T-helper 2 cell treated with Interferon-gamma antibody and Interleukin-4, amounts not matched to agents 5 μg/mL and 100 μg/mL, for 36 hours (primary cell): ENCODE measurements at regions not wholly inside any gene's neighbourhood (a gene's known extent, or its start where the extent isn't known, plus 50 kb on each side); places are given as distances from the start of the nearest gene placed in this dataset.

Source experiments
- DNase-seq: peaks from one replicate; pipeline ENCODE4 v3.0.0; 2021; ENCODE audit warnings: low spot score
- H3K27ac Mint-ChIP-seq: one replicate; pipeline ENCODE4 v1.8.0; 2021; ENCODE audit warnings: mild to moderate bottlenecking, mixed read lengths
- H3K27me3 Mint-ChIP-seq: one replicate; pipeline ENCODE4 v1.8.0; 2021; ENCODE audit warnings: low read depth, mixed read lengths
- H3K36me3 Mint-ChIP-seq: one replicate; pipeline ENCODE4 v1.8.0; 2021; ENCODE audit warnings: low read depth, mixed read lengths
- H3K4me1 Mint-ChIP-seq: one replicate; pipeline ENCODE4 v1.8.0; 2021; ENCODE audit warnings: low read depth, mixed read lengths
- H3K4me3 Mint-ChIP-seq: one replicate; pipeline ENCODE4 v1.8.0; 2022; ENCODE audit warnings: mild to moderate bottlenecking, moderate library complexity, mixed read lengths
- H3K9me3 Mint-ChIP-seq: one replicate; pipeline ENCODE4 v1.8.0; 2021; ENCODE audit warnings: mixed read lengths

DNA sequence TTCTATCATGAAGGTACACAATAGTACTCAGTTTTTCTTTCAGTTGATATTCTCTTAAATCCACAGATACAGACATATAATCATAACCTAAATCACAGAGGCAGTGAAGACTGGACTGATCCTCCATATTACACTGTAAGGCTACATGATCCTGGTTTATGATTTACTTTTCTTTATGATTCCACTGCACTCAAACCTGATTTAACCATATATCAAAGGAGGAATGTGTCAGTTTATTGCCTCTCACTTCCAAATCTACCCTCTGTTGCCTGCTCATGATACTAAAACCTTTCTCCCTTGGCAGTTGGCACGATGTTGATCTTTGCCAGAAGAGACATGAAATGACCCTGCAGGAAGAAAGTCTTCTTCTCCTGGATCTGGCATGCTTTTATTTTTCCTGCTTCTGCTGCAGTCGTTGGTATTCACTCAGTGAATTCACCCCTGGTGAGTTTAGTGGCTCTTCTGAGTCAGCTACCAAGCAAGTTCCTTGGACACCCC lies 426.4 kb downstream of the MBD2 start:
- Mint-ChIP-seq H3K36me3 (no peaks in the 10 kb centered on the region), H3K9me3 (peaks cover 2% of the 10 kb centered on the region), H3K4me3 (no peak overlapping the region), H3K4me1 (no peaks in the 10 kb centered on the region), H3K27ac (no peak overlapping the region), H3K27me3 (no peaks in the 10 kb centered on the region)
- no peak for DNase-seq

DNA sequence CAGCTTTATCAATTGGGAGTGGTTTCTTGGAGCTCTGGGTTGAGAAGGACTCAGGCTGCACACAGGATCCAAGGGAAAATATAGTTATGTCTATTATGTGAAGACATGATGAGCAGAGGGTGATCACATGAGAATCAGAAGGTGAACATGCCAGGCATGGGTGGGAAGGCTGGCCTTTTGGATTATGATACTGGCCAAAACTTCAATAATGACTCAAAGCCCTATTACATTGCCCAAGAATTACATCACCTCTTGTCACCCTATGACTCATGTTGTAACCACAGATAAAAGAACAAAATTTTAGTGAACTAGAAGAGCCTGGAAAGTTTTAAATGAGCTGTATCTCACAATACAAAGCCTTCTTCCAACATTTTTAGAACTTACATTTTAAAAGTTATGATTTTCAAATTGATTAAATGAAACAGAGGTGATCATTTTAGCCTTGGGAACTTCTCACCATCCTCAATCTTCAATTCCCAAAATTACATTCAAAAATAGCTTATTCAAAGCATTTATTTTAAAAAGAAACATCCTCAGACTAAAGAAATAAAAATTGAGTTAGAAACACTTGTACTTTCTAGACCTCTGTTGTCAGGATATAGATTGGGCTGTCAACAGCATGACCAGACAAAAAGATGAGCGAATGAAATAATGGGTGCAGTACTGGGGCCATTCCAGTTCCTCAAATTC lies 428.3 kb downstream of the MBD2 start:
- DNase-seq: no peak
- no peak overlapping the region for H3K27ac Mint-ChIP-seq
- peaks cover 2% of the 10 kb centered on the region for H3K9me3 Mint-ChIP-seq
- H3K27me3 Mint-ChIP-seq: no peaks in the 10 kb centered on the region
- no peaks in the 10 kb centered on the region for H3K36me3 Mint-ChIP-seq
- no peaks in the 10 kb centered on the region for H3K4me1 Mint-ChIP-seq
- H3K4me3 Mint-ChIP-seq: no peak overlapping the region

DNA sequence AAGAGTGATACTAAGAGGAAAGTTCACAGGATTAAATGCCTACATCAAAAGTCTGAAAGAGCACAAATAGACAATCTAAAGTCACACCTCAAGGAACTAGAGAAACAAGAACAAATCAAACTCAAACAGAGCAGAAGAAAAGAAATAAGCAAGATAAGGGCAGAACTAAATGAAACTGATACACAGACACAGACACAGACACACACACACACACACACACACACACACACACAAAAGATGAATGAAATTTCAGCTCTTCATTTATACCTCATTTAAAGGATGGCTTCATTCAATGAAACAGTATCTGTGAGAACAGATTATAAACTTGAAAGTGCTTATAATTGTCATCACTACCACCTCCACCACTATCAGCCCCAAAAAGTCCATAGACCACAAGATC lies 428.9 kb downstream of the MBD2 start:
- Mint-ChIP-seq H3K36me3 (no peaks in the 10 kb centered on the region), H3K4me3 (no peak overlapping the region), H3K4me1 (no peaks in the 10 kb centered on the region), H3K27me3 (no peaks in the 10 kb centered on the region), H3K9me3 (peaks cover 2% of the 10 kb centered on the region), H3K27ac (no peak overlapping the region)
- DNase-seq: no peak

DNA sequence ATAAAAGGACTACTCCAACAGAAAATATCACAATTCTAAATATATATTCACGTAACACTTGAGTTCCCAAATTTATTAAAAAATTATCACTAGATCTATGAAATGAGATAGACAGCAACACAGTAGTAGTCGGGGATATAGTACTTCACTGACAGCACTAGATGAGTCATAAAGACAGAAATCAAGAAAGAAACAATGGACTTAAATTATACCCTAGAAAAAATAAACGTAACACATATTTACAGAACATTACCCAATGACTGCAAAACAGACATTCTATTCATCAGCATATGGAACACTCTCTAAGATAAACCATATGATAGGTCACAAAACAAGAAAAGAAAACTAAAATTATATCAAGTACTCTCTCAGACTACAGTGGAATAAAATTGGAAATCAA lies 429.4 kb downstream of the MBD2 start:
- no peaks in the 10 kb centered on the region for H3K27me3 Mint-ChIP-seq
- no peak overlapping the region for H3K4me3 Mint-ChIP-seq
- no peak overlapping the region for H3K27ac Mint-ChIP-seq
- H3K36me3 Mint-ChIP-seq: no peaks in the 10 kb centered on the region
- H3K9me3 Mint-ChIP-seq: peaks cover 2% of the 10 kb centered on the region
- no peak for DNase-seq
- no peaks in the 10 kb centered on the region for H3K4me1 Mint-ChIP-seq

DNA sequence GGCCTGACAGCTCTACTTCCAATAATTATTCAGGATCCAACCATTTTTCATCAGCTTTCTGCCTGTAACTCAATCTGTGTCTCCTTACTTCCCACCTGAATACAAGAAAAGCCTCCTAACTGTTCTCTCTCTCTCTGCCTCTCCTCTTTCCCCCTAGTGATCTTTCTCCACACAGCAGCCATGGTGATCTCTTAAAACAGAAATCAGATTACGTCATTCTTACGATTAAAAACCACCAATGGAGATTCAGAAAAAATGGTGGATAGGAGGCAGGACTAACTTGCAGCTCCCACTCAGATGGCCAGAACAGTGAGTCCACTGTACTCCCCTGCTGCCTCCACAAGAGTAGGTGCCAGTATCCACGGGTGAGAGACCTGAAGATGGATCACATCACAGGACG lies 431.7 kb downstream of the MBD2 start:
- Mint-ChIP-seq H3K4me3 (no peak overlapping the region), H3K4me1 (no peaks in the 10 kb centered on the region), H3K9me3 (no peaks in the 10 kb centered on the region), H3K27ac (no peak overlapping the region), H3K36me3 (no peaks in the 10 kb centered on the region), H3K27me3 (no peaks in the 10 kb centered on the region)
- DNase-seq: no peak

DNA sequence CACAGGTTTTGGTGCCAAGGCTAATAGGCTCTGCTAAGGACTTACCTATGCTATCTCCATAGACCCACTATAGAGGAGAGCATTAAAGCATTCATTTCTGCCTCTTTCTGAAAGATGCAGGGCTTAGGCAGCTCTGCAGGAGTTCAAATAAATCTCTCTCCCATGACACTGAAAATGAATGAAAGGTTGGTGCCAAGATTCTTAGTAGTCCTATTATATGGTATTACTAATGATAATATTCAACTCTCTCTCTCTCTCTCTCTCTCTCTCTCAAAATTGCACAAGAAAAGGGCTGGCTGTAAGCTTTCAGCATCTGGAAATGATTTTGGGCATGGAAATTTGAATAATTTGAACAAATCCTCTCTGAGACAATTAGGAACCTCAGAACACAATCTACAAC lies 433.7 kb downstream of the MBD2 start:
- H3K4me1 Mint-ChIP-seq: no peaks in the 10 kb centered on the region
- H3K27ac Mint-ChIP-seq: no peak overlapping the region
- H3K4me3 Mint-ChIP-seq: no peak overlapping the region
- DNase-seq: no peak
- no peaks in the 10 kb centered on the region for H3K9me3 Mint-ChIP-seq
- no peaks in the 10 kb centered on the region for H3K27me3 Mint-ChIP-seq
- no peaks in the 10 kb centered on the region for H3K36me3 Mint-ChIP-seq

DNA sequence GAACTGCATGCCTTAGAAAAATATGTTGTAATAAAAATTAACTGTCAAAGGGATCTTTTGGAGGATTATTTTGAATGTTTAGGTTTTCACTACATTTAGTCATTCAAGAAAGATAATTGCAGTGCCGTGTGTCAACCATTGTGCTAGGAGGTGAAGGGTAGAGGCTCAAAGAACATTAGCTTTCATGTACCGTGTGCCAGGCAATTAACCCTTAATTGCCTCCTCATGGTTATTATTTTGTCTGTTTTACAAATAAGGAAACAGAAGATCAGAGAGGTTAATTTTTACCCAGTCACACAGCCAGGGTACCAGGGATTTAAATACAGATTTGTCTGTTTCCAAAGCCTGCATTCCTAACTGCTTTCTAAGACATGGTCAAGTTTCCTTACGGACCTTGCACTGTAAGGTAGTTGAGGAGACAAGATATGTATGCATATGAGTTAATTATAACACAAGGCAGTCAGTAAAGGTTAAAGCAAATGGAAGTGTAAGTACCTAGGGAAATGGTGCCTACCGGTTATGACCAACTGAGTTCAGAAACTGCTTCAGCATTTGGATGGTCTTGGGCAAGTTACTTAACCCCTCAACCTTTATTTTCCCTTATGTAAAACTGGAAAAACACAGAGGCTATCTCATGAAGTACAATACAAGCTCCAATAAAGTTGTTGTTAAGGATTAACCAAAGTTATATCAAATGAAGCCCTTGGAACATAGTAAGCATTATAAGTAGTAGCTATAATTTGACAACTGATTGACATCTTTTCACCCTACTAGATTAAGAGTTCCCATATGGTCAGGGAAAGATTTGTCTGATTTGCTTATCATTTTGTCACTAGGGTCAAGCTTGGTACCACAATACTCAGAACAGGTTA lies 434.9 kb downstream of the MBD2 start:
- Mint-ChIP-seq H3K27ac (no peak overlapping the region), H3K4me3 (no peak overlapping the region), H3K27me3 (no peaks in the 10 kb centered on the region), H3K9me3 (peaks cover 4% of the 10 kb centered on the region), H3K4me1 (no peaks in the 10 kb centered on the region), H3K36me3 (no peaks in the 10 kb centered on the region)
- no peak for DNase-seq

DNA sequence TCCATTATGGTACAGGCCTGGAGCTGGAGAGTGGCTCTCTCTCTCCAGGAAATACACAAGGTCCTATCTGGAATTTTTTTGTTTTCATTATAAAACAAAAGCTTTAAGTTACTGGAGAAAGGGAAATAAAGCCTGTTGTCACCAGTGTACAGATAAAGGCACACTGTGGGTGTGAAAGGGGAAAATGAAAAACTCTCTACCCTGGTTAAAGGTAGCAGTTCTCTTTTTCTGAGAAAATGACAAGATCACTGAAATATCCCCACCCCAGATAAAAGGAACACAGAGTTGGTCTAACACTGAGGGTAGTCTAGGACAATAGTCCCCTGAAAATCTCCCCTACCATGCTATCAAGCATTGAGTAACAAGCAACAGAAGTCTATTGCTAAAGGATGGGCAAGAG lies 438.7 kb downstream of the MBD2 start:
- Mint-ChIP-seq H3K9me3 (peaks cover 10% of the 10 kb centered on the region), H3K27me3 (no peaks in the 10 kb centered on the region), H3K27ac (no peak overlapping the region), H3K4me1 (no peaks in the 10 kb centered on the region), H3K4me3 (no peak overlapping the region), H3K36me3 (no peaks in the 10 kb centered on the region)
- DNase-seq: no peak

DNA sequence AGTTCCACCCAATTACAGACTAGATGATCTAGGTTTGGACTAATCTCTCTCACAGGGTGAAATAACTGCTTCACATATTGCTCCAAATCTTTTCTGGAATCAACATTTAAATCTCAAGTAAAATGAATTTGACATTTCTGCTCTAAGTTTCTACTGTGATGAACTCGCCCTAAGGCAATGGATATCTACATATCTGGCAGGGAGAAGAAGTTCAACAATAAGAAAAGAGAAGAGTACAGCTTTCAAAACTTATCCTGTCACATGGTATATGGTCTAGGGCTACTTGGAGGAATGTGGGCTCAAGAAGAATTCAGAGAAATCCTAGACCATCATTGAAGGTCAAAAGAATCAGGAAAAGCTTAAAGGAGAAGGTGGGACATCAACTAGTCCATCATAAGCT lies 440.2 kb downstream of the MBD2 start:
- Mint-ChIP-seq H3K9me3 (peaks cover 15% of the 10 kb centered on the region), H3K4me3 (no peak overlapping the region), H3K27me3 (no peaks in the 10 kb centered on the region), H3K4me1 (no peaks in the 10 kb centered on the region), H3K27ac (no peak overlapping the region), H3K36me3 (no peaks in the 10 kb centered on the region)
- no peak for DNase-seq

DNA sequence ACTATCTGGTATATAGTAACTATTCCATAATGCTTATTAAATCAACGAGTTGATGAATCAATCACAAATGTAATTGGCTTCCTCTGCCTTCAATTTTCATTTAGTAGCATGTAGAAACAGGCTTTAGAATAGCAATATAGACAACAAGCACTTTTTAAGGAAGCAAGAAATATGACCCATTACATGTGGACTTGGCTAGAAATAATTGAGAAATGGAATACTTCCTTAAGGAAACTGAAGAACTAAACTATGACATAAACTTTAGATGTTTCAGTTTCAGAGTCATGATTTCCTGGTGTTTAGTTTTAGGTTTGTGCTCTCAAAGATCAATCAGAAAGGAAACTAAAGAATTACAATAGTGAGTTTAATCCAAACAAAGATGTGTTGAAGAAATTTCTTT lies 443.8 kb downstream of the MBD2 start:
- H3K9me3 Mint-ChIP-seq: peaks cover 20% of the 10 kb centered on the region
- H3K27ac Mint-ChIP-seq: no peak overlapping the region
- H3K27me3 Mint-ChIP-seq: no peaks in the 10 kb centered on the region
- H3K4me3 Mint-ChIP-seq: no peak overlapping the region
- no peaks in the 10 kb centered on the region for H3K4me1 Mint-ChIP-seq
- H3K36me3 Mint-ChIP-seq: no peaks in the 10 kb centered on the region
- no peak for DNase-seq

DNA sequence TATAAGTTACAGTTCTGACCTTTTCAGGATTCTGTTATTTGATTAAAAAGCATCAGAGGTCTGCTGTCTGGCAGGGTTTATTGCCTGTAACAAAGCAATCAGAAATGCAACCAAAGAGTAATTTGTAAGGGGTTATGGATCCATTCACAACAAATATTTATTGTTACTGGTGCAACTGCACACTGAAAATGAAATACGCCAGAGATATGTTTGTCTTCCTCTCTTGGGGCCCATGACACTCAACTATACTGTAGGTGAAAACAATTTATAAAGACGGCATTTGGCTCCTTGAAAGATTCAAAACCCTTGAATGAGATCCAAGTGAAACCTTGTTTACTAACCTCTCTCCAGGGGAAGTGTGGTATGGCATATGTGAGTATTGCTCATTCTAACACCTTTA lies 452.2 kb downstream of the MBD2 start:
- Mint-ChIP-seq H3K9me3 (peaks cover 12% of the 10 kb centered on the region), H3K4me1 (no peaks in the 10 kb centered on the region), H3K4me3 (no peak overlapping the region), H3K27me3 (no peaks in the 10 kb centered on the region), H3K36me3 (no peaks in the 10 kb centered on the region), H3K27ac (no peak overlapping the region)
- no peak for DNase-seq

DNA sequence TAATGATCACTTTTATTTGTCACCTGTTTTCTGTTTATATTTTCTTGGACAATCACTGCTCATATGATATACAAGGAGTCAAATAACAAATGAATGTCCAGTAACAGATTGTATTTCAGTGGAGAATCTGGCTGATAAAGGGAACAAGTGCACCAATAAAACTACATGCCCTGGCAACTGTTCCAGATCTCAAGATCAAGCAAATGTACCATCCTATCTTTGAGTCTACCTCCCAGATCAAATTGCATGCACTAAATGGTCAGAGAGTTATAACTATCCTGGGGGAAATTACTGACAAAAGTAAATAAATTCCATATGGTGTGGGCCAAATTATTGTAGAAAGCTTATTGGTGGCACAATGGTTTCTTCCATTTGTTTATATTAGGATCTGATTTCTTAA lies 452.8 kb downstream of the MBD2 start:
- H3K36me3 Mint-ChIP-seq: no peaks in the 10 kb centered on the region
- peaks cover 19% of the 10 kb centered on the region for H3K9me3 Mint-ChIP-seq
- H3K4me1 Mint-ChIP-seq: no peaks in the 10 kb centered on the region
- H3K27ac Mint-ChIP-seq: no peak overlapping the region
- H3K27me3 Mint-ChIP-seq: no peaks in the 10 kb centered on the region
- DNase-seq: no peak
- H3K4me3 Mint-ChIP-seq: no peak overlapping the region

DNA sequence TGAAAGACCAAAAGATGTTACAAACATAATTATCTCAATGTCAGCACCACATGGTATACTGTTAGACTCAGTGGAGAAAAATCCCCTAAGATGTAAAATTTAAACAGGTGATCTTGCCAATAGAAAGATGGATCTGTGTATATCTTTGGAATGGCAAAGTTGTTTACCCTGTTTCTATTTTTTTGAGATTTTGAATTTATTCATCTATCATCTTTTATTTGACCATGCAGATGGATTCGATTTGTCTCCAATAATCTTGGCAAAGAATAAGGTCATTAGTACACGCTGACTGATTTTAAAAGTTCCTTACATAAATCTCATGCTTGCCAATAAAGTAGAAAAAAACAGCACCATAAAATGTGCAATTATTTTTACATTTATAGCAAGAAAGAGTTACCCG lies 459.3 kb downstream of the MBD2 start:
- H3K36me3 Mint-ChIP-seq: no peaks in the 10 kb centered on the region
- no peaks in the 10 kb centered on the region for H3K4me1 Mint-ChIP-seq
- H3K27ac Mint-ChIP-seq: no peak overlapping the region
- H3K4me3 Mint-ChIP-seq: no peak overlapping the region
- H3K27me3 Mint-ChIP-seq: no peaks in the 10 kb centered on the region
- peaks cover 18% of the 10 kb centered on the region for H3K9me3 Mint-ChIP-seq
- DNase-seq: no peak

DNA sequence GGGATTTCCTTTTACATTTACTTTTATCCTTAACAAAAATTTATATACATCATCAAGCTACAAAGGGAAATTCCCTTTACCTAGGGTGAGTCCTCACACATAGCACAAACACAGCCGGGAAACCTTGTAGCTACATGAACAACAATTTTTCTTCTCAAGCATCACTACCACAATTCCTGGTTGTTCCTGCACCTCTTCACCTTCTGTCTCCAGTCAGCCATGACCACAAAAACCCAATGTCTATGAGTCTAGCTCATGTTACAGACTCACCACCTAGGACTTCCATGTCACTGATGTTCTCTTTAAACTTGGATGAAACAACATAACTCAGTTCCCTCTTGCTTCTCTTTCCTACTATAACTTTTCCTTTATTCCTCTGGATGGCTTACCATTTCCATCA lies 460.4 kb downstream of the MBD2 start:
- H3K4me3 Mint-ChIP-seq: no peak overlapping the region
- peaks cover 18% of the 10 kb centered on the region for H3K9me3 Mint-ChIP-seq
- H3K36me3 Mint-ChIP-seq: no peaks in the 10 kb centered on the region
- no peaks in the 10 kb centered on the region for H3K4me1 Mint-ChIP-seq
- no peak overlapping the region for H3K27ac Mint-ChIP-seq
- DNase-seq: no peak
- no peaks in the 10 kb centered on the region for H3K27me3 Mint-ChIP-seq
